EL (cell line): ENCODE measurements at regions not wholly inside any gene's neighbourhood (a gene's known extent, or its start where the extent isn't known, plus 50 kb on each side); places are given as distances from the start of the nearest gene placed in this dataset.
"Not testable (repeated sequence)": the region's sequence is repeated elsewhere in the genome, so short reads cannot be mapped to it uniquely, and the experiment has no call there.

Experiments
- DNase-seq: peaks from one replicate; pipeline ENCODE4 v3.0.0-alpha.2; 2016

- no peak for DNase-seq
Observed at GRCh38 chr14:41051801-41052200, 554.9 kb upstream of the LRFN5 start.

GRCh38 chr14:41047763-41048162 lies 558.9 kb upstream of the LRFN5 start:
- no peak for DNase-seq

- no peak for DNase-seq
Observed at GRCh38 chr14:41037388-41037787, 569.3 kb upstream of the LRFN5 start.

GRCh38 chr14:41034969-41035368 lies 571.7 kb upstream of the LRFN5 start:
- DNase-seq = no peak

- DNase-seq = no peak
Observed at GRCh38 chr14:41022932-41023331, 583.7 kb upstream of the LRFN5 start.

- DNase-seq = no peak
Observed at GRCh38 chr14:41016213-41016612, 590.5 kb upstream of the LRFN5 start.

GRCh38 chr14:41000350-41000749 lies 606.3 kb upstream of the LRFN5 start:
- no peak for DNase-seq

GRCh38 chr14:40989260-40989659 lies 617.4 kb upstream of the LRFN5 start:
- DNase-seq = no peak

GRCh38 chr14:40987481-40987880 lies 619.2 kb upstream of the LRFN5 start:
- no peak for DNase-seq

- DNase-seq = no peak
Observed at GRCh38 chr14:40986655-40987054, 620.0 kb upstream of the LRFN5 start.

- no peak for DNase-seq
Observed at GRCh38 chr14:40985584-40985983, 621.1 kb upstream of the LRFN5 start.

- no peak for DNase-seq
Observed at GRCh38 chr14:40983604-40984003, 623.1 kb upstream of the LRFN5 start.

GRCh38 chr14:40981247-40981646 lies 625.4 kb upstream of the LRFN5 start:
- DNase-seq = no peak

GRCh38 chr14:40960257-40960656 lies 646.4 kb upstream of the LRFN5 start:
- DNase-seq = not testable (repeated sequence)

GRCh38 chr14:40955131-40955505 lies 651.6 kb upstream of the LRFN5 start:
- DNase-seq = no peak

GRCh38 chr14:40954448-40955130 lies 652.1 kb upstream of the LRFN5 start:
- not testable (repeated sequence) for DNase-seq

- no peak for DNase-seq
Observed at GRCh38 chr14:40944521-40944920, 662.2 kb upstream of the LRFN5 start.

- no peak for DNase-seq
Observed at GRCh38 chr14:40936861-40937260, 669.8 kb upstream of the LRFN5 start.

- DNase-seq = no peak
Observed at GRCh38 chr14:40920380-40920779, 686.3 kb upstream of the LRFN5 start.

GRCh38 chr14:40911141-40911540 lies 695.5 kb upstream of the LRFN5 start:
- no peak for DNase-seq

GRCh38 chr14:40909906-40910305 lies 696.8 kb upstream of the LRFN5 start:
- no peak for DNase-seq

GRCh38 chr14:40903709-40904108 lies 703.0 kb upstream of the LRFN5 start:
- DNase-seq = no peak

- DNase-seq = no peak
Observed at GRCh38 chr14:40899435-40899834, 707.2 kb upstream of the LRFN5 start.

- no peak for DNase-seq
Observed at GRCh38 chr14:40894846-40895245, 711.8 kb upstream of the LRFN5 start.

- no peak for DNase-seq
Observed at GRCh38 chr14:40889126-40889525, 717.5 kb upstream of the LRFN5 start.

GRCh38 chr14:40887912-40888311 lies 718.8 kb upstream of the LRFN5 start:
- no peak for DNase-seq
